CD4-positive, alpha-beta T cell treated with Interferon gamma for 1 hour (primary cell): ENCODE measurements at regions not wholly inside any gene's neighbourhood (a gene's known extent, or its start where the extent isn't known, plus 50 kb on each side); places are given as distances from the start of the nearest gene placed in this dataset.
"Not testable (repeated sequence)": the region's sequence is repeated elsewhere in the genome, so short reads cannot be mapped to it uniquely, and the experiment has no call there.

Experiments used
- DNase-seq: peaks from one replicate; pipeline ENCODE4 v3.0.0-alpha.2; 2020

- no peak for DNase-seq
Observed at GRCh38 chr1:201729973-201730608, 98.9 kb upstream of the IPO9 start.

GRCh38 chr1:201730611-201731010 is 98.3 kb upstream of the IPO9 start:
- DNase-seq, result no peak

GRCh38 chr1:201731142-201731541 is 97.8 kb upstream of the IPO9 start:
- DNase-seq, result no peak

- DNase-seq, result no peak
Observed at GRCh38 chr1:201731592-201731991, 97.4 kb upstream of the IPO9 start.

GRCh38 chr1:201732351-201732750 is 96.6 kb upstream of the IPO9 start:
- DNase-seq, result no peak

GRCh38 chr1:201734221-201734620 is 94.7 kb upstream of the IPO9 start:
- DNase-seq, result not testable (repeated sequence)

- no peak for DNase-seq
Observed at GRCh38 chr1:201734786-201735185, 94.2 kb upstream of the IPO9 start.

GRCh38 chr1:201736707-201737320 is 92.1 kb upstream of the IPO9 start:
- DNase-seq, result peak; percentile 19

- no peak for DNase-seq
Observed at GRCh38 chr1:201737352-201738060, 91.5 kb upstream of the IPO9 start.

- DNase-seq, result no peak
Observed at GRCh38 chr1:201739080-201739479, 89.9 kb upstream of the IPO9 start.

- peak; percentile 48 for DNase-seq
Observed at GRCh38 chr1:201739492-201740085, 89.4 kb upstream of the IPO9 start.

GRCh38 chr1:201740086-201740541 is 88.8 kb upstream of the IPO9 start:
- DNase-seq, result no peak

GRCh38 chr1:201740670-201741111 is 88.3 kb upstream of the IPO9 start:
- peak; percentile 9 for DNase-seq

- no peak for DNase-seq
Observed at GRCh38 chr1:201741763-201742342, 87.1 kb upstream of the IPO9 start.

GRCh38 chr1:201742476-201742875 is 86.5 kb upstream of the IPO9 start:
- no peak for DNase-seq

GRCh38 chr1:201742955-201743805 is 85.8 kb upstream of the IPO9 start:
- no peak for DNase-seq

GRCh38 chr1:201745023-201745422 is 83.9 kb upstream of the IPO9 start:
- DNase-seq, result no peak

- no peak for DNase-seq
Observed at GRCh38 chr1:201746156-201746555, 82.8 kb upstream of the IPO9 start.

- DNase-seq, result no peak
Observed at GRCh38 chr1:201747261-201747660, 81.7 kb upstream of the IPO9 start.

- no peak for DNase-seq
Observed at GRCh38 chr1:201748335-201748734, 80.6 kb upstream of the IPO9 start.

- DNase-seq, result no peak
Observed at GRCh38 chr1:201749059-201749690, 79.8 kb upstream of the IPO9 start.

- no peak for DNase-seq
Observed at GRCh38 chr1:201750120-201750519, 78.8 kb upstream of the IPO9 start.
